IgD-negative memory B cell (primary cell): ENCODE measurements at regions not wholly inside any gene's neighbourhood (a gene's known extent, or its start where the extent isn't known, plus 50 kb on each side); places are given as distances from the start of the nearest gene placed in this dataset.
"Not testable (repeated sequence)": the region's sequence is repeated elsewhere in the genome, so short reads cannot be mapped to it uniquely, and the experiment has no call there.

ENCODE experiments used
- H3K27ac Mint-ChIP-seq, 3 donors: one replicate each; pipeline ENCODE4 v1.8.0; 2020 to 2022; ENCODE audit warnings: mild to moderate bottlenecking in 3 of 3, mixed read lengths in 3 of 3, moderate library complexity in 1 of 3
- H3K27me3 Mint-ChIP-seq: one replicate; pipeline ENCODE4 v1.8.0; 2021; ENCODE audit warnings: mixed read lengths
- H3K36me3 Mint-ChIP-seq: one replicate; pipeline ENCODE4 v1.8.0; 2020; ENCODE audit warnings: mild to moderate bottlenecking, mixed read lengths
- H3K4me1 Mint-ChIP-seq, 3 donors: one replicate each; pipeline ENCODE4 v1.8.0; 2020 to 2022; ENCODE audit warnings: mixed read lengths in 3 of 3, mild to moderate bottlenecking in 1 of 3
- H3K4me3 Mint-ChIP-seq, 4 donors: one replicate each; pipeline ENCODE4 v1.8.0; 2020 to 2022; ENCODE audit warnings: mild to moderate bottlenecking in 4 of 4, mixed read lengths in 4 of 4, moderate library complexity in 3 of 4
- H3K9me3 Mint-ChIP-seq, 3 donors: one replicate each; pipeline ENCODE4 v1.8.0; 2020 to 2021; ENCODE audit warnings: mixed read lengths in 3 of 3, mild to moderate bottlenecking in 1 of 3

GRCh38 chr6:155771822-155772221 lies 316.2 kb upstream of the NOX3 start:
- Mint-ChIP-seq H3K36me3 (peaks cover 3% of the 10 kb centered on the region), H3K4me1 (peaks cover 0 to 2% (median 0%) of the 10 kb centered on the region in 3 donors), H3K4me3 (no peak overlapping the region), H3K27me3 (peaks cover 3% of the 10 kb centered on the region), H3K27ac (no peak overlapping the region), H3K9me3 (peaks cover 7 to 33% (median 23%) of the 10 kb centered on the region in 3 donors)

GRCh38 chr6:155770856-155771255 lies 315.2 kb upstream of the NOX3 start:
- H3K36me3 Mint-ChIP-seq: peaks cover 3% of the 10 kb centered on the region
- H3K27me3 Mint-ChIP-seq: peaks cover 3% of the 10 kb centered on the region
- H3K4me1 Mint-ChIP-seq: peaks cover 0 to 2% (median 0%) of the 10 kb centered on the region in 3 donors
- H3K9me3 Mint-ChIP-seq: peaks cover 7 to 33% (median 23%) of the 10 kb centered on the region in 3 donors
- H3K4me3 Mint-ChIP-seq: no peak overlapping the region
- H3K27ac Mint-ChIP-seq: no peak overlapping the region

- Mint-ChIP-seq H3K4me3 (no peak overlapping the region), H3K36me3 (peaks cover 3% of the 10 kb centered on the region), H3K4me1 (peaks cover 0 to 2% (median 0%) of the 10 kb centered on the region in 3 donors), H3K27ac (no peak overlapping the region), H3K9me3 (peaks cover 7 to 33% (median 23%) of the 10 kb centered on the region in 3 donors), H3K27me3 (no peaks in the 10 kb centered on the region)
These were observed 314.7 kb upstream of the NOX3 start for GRCh38 chr6:155770313-155770712.

GRCh38 chr6:155765275-155766194 lies 309.9 kb upstream of the NOX3 start:
- Mint-ChIP-seq H3K36me3 (peaks cover 1% of the 10 kb centered on the region), H3K27ac (no peak overlapping the region), H3K4me3 (no peak overlapping the region), H3K27me3 (no peaks in the 10 kb centered on the region), H3K4me1 (no peaks in the 10 kb centered on the region), H3K9me3 (peaks cover 8 to 28% (median 11%) of the 10 kb centered on the region in 3 donors)

- H3K4me3 Mint-ChIP-seq: no peak overlapping the region
- peaks cover 0 to 5% (median 4%) of the 10 kb centered on the region in 3 donors for H3K9me3 Mint-ChIP-seq
- no peak overlapping the region for H3K27ac Mint-ChIP-seq
- H3K27me3 Mint-ChIP-seq: no peaks in the 10 kb centered on the region
- no peaks in the 10 kb centered on the region for H3K36me3 Mint-ChIP-seq
- H3K4me1 Mint-ChIP-seq: no peaks in the 10 kb centered on the region
These were observed 307.0 kb upstream of the NOX3 start for GRCh38 chr6:155762649-155763048.

- Mint-ChIP-seq H3K4me3 (no peak overlapping the region), H3K36me3 (no peaks in the 10 kb centered on the region), H3K4me1 (no peaks in the 10 kb centered on the region), H3K27ac (no peak overlapping the region), H3K27me3 (no peaks in the 10 kb centered on the region), H3K9me3 (peaks cover 6 to 12% (median 8%) of the 10 kb centered on the region in 3 donors)
These were observed 299.8 kb upstream of the NOX3 start for GRCh38 chr6:155755452-155755851.

GRCh38 chr6:155748778-155749177 lies 293.1 kb upstream of the NOX3 start:
- not testable (repeated sequence) for H3K9me3 Mint-ChIP-seq, H3K36me3 Mint-ChIP-seq, H3K27ac Mint-ChIP-seq, H3K4me1 Mint-ChIP-seq, H3K4me3 Mint-ChIP-seq, H3K27me3 Mint-ChIP-seq

GRCh38 chr6:155747491-155747890 lies 291.9 kb upstream of the NOX3 start:
- Mint-ChIP-seq H3K36me3 (no peaks in the 10 kb centered on the region), H3K9me3 (peaks cover 3 to 4% (median 3%) of the 10 kb centered on the region in 3 donors), H3K4me1 (no peaks in the 10 kb centered on the region), H3K27ac (no peak overlapping the region), H3K4me3 (no peak overlapping the region), H3K27me3 (peaks cover 6% of the 10 kb centered on the region)

- no peak overlapping the region for H3K27ac Mint-ChIP-seq
- no peaks in the 10 kb centered on the region for H3K27me3 Mint-ChIP-seq
- H3K4me1 Mint-ChIP-seq: peaks cover 0 to 3% (median 0%) of the 10 kb centered on the region in 3 donors
- peaks cover 2% of the 10 kb centered on the region for H3K36me3 Mint-ChIP-seq
- no peak overlapping the region for H3K4me3 Mint-ChIP-seq
- peaks cover 0 to 4% (median 0%) of the 10 kb centered on the region in 3 donors for H3K9me3 Mint-ChIP-seq
These were observed 285.3 kb upstream of the NOX3 start for GRCh38 chr6:155740781-155741399.

GRCh38 chr6:155738602-155739105 lies 283.0 kb upstream of the NOX3 start:
- Mint-ChIP-seq H3K36me3 (peaks cover 2% of the 10 kb centered on the region), H3K4me1 (peaks cover 0 to 3% (median 0%) of the 10 kb centered on the region in 3 donors), H3K27ac (no peak overlapping the region), H3K4me3 (no peak overlapping the region), H3K27me3 (no peaks in the 10 kb centered on the region), H3K9me3 (peaks cover 0 to 4% (median 0%) of the 10 kb centered on the region in 3 donors)

- H3K4me3 Mint-ChIP-seq: no peak overlapping the region
- no peaks in the 10 kb centered on the region for H3K36me3 Mint-ChIP-seq
- peaks cover 0 to 5% (median 0%) of the 10 kb centered on the region in 3 donors for H3K9me3 Mint-ChIP-seq
- no peak overlapping the region for H3K27ac Mint-ChIP-seq
- H3K4me1 Mint-ChIP-seq: no peaks in the 10 kb centered on the region
- peaks cover 7% of the 10 kb centered on the region for H3K27me3 Mint-ChIP-seq
These were observed 261.7 kb upstream of the NOX3 start for GRCh38 chr6:155717374-155717773.

- no peaks in the 10 kb centered on the region for H3K9me3 Mint-ChIP-seq
- H3K27me3 Mint-ChIP-seq: peaks cover 7% of the 10 kb centered on the region
- H3K4me1 Mint-ChIP-seq: no peaks in the 10 kb centered on the region
- H3K36me3 Mint-ChIP-seq: no peaks in the 10 kb centered on the region
- H3K27ac Mint-ChIP-seq: no peak overlapping the region
- H3K4me3 Mint-ChIP-seq: no peak overlapping the region
These were observed 255.1 kb upstream of the NOX3 start for GRCh38 chr6:155710704-155711103.

GRCh38 chr6:155709262-155709661 lies 253.6 kb upstream of the NOX3 start:
- no peaks in the 10 kb centered on the region for H3K4me1 Mint-ChIP-seq
- no peak overlapping the region for H3K27ac Mint-ChIP-seq
- peaks cover 5% of the 10 kb centered on the region for H3K27me3 Mint-ChIP-seq
- H3K9me3 Mint-ChIP-seq: peaks cover 0 to 4% (median 0%) of the 10 kb centered on the region in 3 donors
- no peak overlapping the region for H3K4me3 Mint-ChIP-seq
- H3K36me3 Mint-ChIP-seq: no peaks in the 10 kb centered on the region

GRCh38 chr6:155708100-155708499 lies 252.5 kb upstream of the NOX3 start:
- Mint-ChIP-seq H3K27ac (no peak overlapping the region), H3K4me1 (no peaks in the 10 kb centered on the region), H3K27me3 (peaks cover 8% of the 10 kb centered on the region), H3K9me3 (peaks cover 0 to 4% (median 0%) of the 10 kb centered on the region in 3 donors), H3K4me3 (no peak overlapping the region), H3K36me3 (no peaks in the 10 kb centered on the region)

GRCh38 chr6:155706806-155707205 lies 251.2 kb upstream of the NOX3 start:
- no peak overlapping the region for H3K4me3 Mint-ChIP-seq
- H3K4me1 Mint-ChIP-seq: no peaks in the 10 kb centered on the region
- peaks cover 0 to 4% (median 0%) of the 10 kb centered on the region in 3 donors for H3K9me3 Mint-ChIP-seq
- H3K27me3 Mint-ChIP-seq: peaks cover 6% of the 10 kb centered on the region
- no peaks in the 10 kb centered on the region for H3K36me3 Mint-ChIP-seq
- H3K27ac Mint-ChIP-seq: no peak overlapping the region
